ENCODE measurements at regions not wholly inside any gene's neighbourhood (a gene's known extent, or its start where the extent isn't known, plus 50 kb on each side); places are given as distances from the start of the nearest gene placed in this dataset.

DNA sequence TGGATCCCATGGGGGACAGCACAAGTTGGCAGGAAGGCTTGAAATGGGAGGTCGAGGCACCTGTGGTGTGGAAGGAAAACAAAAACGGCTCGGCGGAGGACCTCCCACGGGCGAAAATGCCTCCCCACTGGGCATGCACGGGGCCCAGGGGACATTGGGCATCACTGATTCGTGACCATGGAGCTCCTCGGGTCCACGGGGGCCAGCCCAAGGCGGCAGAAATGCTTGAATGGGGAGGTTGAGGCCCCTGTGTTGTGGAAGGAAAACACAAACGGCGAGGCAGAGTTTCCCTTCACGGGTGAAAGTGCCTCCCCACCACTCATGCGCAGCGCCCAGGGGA lies 376.0 kb downstream of the ALG10 start:
- Histone ChIP-seq H3K4me3 (ENCODE audit: low read depth in 1 of 3, low read length in 3 of 3) (no peak overlapping the region), H3K9ac (ENCODE audit: low read depth in 1 of 2, low read length in 2 of 2) (no peak overlapping the region), H3K36me3 (ENCODE audit: control insufficient read depth in 4 of 4, insufficient read depth in 3 of 4, low read depth in 1 of 4, low read length in 3 of 4) (no peaks in the 10 kb centered on the region), H3K27me3 (ENCODE audit: control insufficient read depth in 4 of 4, insufficient read depth in 4 of 4, low read length in 3 of 4) (no peaks in the 10 kb centered on the region), H3K4me1 (ENCODE audit: control insufficient read depth in 4 of 4, insufficient read depth in 4 of 4, low read length in 3 of 4) (no peaks in the 10 kb centered on the region), H3K27ac (ENCODE audit: low read depth in 1 of 2, low read length in 2 of 2) (no peak overlapping the region), H3K9me3 (ENCODE audit: control insufficient read depth in 4 of 4, low read length in 3 of 4) (peaks cover 0 to 11% (median 4%) of the 10 kb centered on the region in 4 donors)
- no peak for DNase-seq (ENCODE audit: low spot score)
- TF ChIP-seq HNF4G (IDR thresholded peaks at IDR 0.05), result no peak
- no peak for TF ChIP-seq SP1 (IDR thresholded peaks at IDR 0.05)
- TF ChIP-seq, protein P1, sequence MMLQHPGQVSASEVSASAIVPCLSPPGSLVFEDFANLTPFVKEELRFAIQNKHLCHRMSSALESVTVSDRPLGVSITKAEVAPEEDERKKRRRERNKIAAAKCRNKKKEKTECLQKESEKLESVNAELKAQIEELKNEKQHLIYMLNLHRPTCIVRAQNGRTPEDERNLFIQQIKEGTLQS (IDR thresholded peaks at IDR 0.05), result no peak
- WGBS, result 57% methylated on average over 16 of the region's 16 CpGs

DNA sequence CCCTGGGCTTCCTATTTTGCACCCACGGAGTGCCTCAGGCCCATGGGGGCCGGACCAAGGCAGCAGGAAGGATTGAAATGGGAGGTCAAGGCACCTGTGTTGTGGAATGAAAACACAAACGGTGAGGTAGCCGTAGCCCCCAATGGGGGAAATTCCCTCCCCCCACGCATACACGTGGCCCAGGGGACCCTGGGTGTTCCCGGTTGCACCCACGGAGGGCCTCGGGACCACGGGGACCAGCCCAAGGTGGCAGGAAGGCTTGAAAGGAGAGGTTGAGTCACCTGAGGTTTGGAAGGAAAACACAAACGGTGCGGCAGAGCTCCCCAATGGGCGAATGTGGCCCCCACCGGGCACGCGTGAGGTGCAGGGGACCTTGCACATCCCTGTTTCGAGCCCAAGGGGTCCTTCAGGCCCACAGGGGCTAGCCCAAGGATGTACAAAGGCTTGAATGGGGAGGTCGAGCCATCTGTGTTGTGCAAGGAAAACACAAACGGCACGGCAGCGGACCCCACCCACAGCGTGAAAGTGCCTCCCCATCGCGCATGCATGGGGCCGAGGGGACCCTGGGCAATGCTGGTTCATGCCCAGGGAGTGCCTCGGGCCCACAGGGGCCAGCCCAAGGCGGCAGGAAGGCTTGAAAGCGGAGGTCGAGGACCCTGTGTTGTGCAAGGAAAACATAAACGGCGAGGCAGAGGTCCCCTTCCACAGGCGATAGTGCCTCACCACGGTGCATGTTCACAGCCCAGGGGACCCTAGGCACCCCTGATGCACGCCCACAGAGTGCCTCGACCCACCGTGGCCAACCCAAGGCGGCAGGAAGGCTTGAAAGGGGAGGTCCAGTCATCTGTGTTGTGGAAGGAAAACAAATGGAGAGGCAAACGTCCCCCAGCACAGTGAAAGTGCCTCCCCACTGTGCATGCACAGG lies 376.7 kb downstream of the ALG10 start:
- WGBS, result 61% methylated on average over 38 of the region's 38 CpGs
- Histone ChIP-seq H3K4me3 (ENCODE audit: low read depth in 1 of 3, low read length in 3 of 3) (no peak overlapping the region), H3K27me3 (ENCODE audit: control insufficient read depth in 4 of 4, insufficient read depth in 4 of 4, low read length in 3 of 4) (no peaks in the 10 kb centered on the region), H3K27ac (ENCODE audit: low read depth in 1 of 2, low read length in 2 of 2) (no peak overlapping the region), H3K36me3 (ENCODE audit: control insufficient read depth in 4 of 4, insufficient read depth in 3 of 4, low read depth in 1 of 4, low read length in 3 of 4) (no peaks in the 10 kb centered on the region), H3K4me1 (ENCODE audit: control insufficient read depth in 4 of 4, insufficient read depth in 4 of 4, low read length in 3 of 4) (no peaks in the 10 kb centered on the region), H3K9ac (ENCODE audit: low read depth in 1 of 2, low read length in 2 of 2) (no peak overlapping the region), H3K9me3 (ENCODE audit: control insufficient read depth in 4 of 4, low read length in 3 of 4) (peaks cover 0 to 14% (median 5%) of the 10 kb centered on the region in 4 donors)
- no peak for TF ChIP-seq FOXA2 (IDR thresholded peaks at IDR 0.05)
- TF ChIP-seq, protein P2, sequence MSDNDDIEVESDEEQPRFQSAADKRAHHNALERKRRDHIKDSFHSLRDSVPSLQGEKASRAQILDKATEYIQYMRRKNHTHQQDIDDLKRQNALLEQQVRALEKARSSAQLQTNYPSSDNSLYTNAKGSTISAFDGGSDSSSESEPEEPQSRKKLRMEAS (IDR thresholded peaks at IDR 0.05), result no peak
- TF ChIP-seq, protein P1 (IDR thresholded peaks at IDR 0.05), result no peak
- TF ChIP-seq SP1 (IDR thresholded peaks at IDR 0.05), result no peak
- TF ChIP-seq JUND (IDR thresholded peaks at IDR 0.05), result no peak
- no peak for TF ChIP-seq RXRA (IDR thresholded peaks at IDR 0.05)
- no peak for TF ChIP-seq TAF1 (conservative IDR thresholded peaks at IDR 0.05)
- no peak for TF ChIP-seq HNF4A (conservative IDR thresholded peaks at IDR 0.05)
- no peak for TF ChIP-seq GABPA (IDR thresholded peaks at IDR 0.05 in 1 of 2, conservative IDR thresholded peaks at IDR 0.05 in 1 of 2)
- TF ChIP-seq, protein P3, sequence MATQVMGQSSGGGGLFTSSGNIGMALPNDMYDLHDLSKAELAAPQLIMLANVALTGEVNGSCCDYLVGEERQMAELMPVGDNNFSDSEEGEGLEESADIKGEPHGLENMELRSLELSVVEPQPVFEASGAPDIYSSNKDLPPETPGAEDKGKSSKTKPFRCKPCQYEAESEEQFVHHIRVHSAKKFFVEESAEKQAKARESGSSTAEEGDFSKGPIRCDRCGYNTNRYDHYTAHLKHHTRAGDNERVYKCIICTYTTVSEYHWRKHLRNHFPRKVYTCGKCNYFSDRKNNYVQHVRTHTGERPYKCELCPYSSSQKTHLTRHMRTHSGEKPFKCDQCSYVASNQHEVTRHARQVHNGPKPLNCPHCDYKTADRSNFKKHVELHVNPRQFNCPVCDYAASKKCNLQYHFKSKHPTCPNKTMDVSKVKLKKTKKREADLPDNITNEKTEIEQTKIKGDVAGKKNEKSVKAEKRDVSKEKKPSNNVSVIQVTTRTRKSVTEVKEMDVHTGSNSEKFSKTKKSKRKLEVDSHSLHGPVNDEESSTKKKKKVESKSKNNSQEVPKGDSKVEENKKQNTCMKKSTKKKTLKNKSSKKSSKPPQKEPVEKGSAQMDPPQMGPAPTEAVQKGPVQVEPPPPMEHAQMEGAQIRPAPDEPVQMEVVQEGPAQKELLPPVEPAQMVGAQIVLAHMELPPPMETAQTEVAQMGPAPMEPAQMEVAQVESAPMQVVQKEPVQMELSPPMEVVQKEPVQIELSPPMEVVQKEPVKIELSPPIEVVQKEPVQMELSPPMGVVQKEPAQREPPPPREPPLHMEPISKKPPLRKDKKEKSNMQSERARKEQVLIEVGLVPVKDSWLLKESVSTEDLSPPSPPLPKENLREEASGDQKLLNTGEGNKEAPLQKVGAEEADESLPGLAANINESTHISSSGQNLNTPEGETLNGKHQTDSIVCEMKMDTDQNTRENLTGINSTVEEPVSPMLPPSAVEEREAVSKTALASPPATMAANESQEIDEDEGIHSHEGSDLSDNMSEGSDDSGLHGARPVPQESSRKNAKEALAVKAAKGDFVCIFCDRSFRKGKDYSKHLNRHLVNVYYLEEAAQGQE (IDR thresholded peaks at IDR 0.05), result no peak
- TF ChIP-seq, protein P4, sequence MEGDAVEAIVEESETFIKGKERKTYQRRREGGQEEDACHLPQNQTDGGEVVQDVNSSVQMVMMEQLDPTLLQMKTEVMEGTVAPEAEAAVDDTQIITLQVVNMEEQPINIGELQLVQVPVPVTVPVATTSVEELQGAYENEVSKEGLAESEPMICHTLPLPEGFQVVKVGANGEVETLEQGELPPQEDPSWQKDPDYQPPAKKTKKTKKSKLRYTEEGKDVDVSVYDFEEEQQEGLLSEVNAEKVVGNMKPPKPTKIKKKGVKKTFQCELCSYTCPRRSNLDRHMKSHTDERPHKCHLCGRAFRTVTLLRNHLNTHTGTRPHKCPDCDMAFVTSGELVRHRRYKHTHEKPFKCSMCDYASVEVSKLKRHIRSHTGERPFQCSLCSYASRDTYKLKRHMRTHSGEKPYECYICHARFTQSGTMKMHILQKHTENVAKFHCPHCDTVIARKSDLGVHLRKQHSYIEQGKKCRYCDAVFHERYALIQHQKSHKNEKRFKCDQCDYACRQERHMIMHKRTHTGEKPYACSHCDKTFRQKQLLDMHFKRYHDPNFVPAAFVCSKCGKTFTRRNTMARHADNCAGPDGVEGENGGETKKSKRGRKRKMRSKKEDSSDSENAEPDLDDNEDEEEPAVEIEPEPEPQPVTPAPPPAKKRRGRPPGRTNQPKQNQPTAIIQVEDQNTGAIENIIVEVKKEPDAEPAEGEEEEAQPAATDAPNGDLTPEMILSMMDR (IDR thresholded peaks at IDR 0.05; ENCODE audit: low read depth, low read length, missing input control), result no peak
- TF ChIP-seq EGR1 (IDR thresholded peaks at IDR 0.05; ENCODE audit: low read depth in 2 of 2), result no peak
- TF ChIP-seq YY1 (IDR thresholded peaks at IDR 0.05), result no peak
- no peak for TF ChIP-seq RAD21 (IDR thresholded peaks at IDR 0.05)
- peak; percentile 27 for DNase-seq (ENCODE audit: low spot score)
